IPS-15b (cell line): ENCODE measurements at regions not wholly inside any gene's neighbourhood (a gene's known extent, or its start where the extent isn't known, plus 50 kb on each side); places are given as distances from the start of the nearest gene placed in this dataset.

Experiments
- H3K27me3 ChIP-seq: one replicate; pipeline ENCODE4 v1.6.1; 2013; ENCODE audit warnings: low read length; ENCODE audit not compliant: control insufficient read depth, insufficient read depth
- H3K36me3 ChIP-seq: one replicate; pipeline ENCODE4 v1.6.1; 2013; ENCODE audit warnings: low read length; ENCODE audit not compliant: control insufficient read depth, insufficient read depth
- H3K4me1 ChIP-seq: one replicate; pipeline ENCODE4 v1.6.1; 2013; ENCODE audit warnings: mild to moderate bottlenecking, low read length; ENCODE audit not compliant: control insufficient read depth, insufficient read depth
- H3K4me3 ChIP-seq: one replicate; pipeline ENCODE4 v1.5.1; 2013; ENCODE audit warnings: low read depth, low read length
- H3K9ac ChIP-seq: one replicate; pipeline ENCODE4 v1.6.1; 2013; ENCODE audit warnings: low read depth, mild to moderate bottlenecking, low read length
- H3K9me3 ChIP-seq: one replicate; pipeline ENCODE4 v1.6.1; 2013; ENCODE audit warnings: mild to moderate bottlenecking, low read length; ENCODE audit not compliant: control insufficient read depth, insufficient read depth

DNA sequence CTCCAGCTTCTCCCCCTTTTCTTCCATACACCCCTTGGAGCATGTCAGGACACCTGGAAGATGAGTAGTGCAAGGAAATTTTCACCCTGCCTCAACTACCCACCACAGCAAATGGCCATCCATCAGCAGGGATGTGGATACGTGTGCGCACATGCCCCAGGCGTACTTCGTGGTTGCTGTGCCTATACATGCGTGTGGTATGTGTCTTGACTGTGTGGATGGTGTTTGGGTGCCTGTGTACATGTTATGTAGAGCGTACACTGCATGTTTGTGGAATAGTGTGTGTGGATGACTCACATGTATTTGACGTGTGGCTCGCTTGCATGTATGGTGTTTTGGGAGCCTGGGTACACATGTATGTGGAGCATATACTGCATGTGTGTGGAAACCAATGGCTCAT is 158.5 kb downstream of the RRAGC start:
- no peaks in the 10 kb centered on the region for H3K9me3 ChIP-seq
- H3K4me3 ChIP-seq = no peak overlapping the region
- no peak overlapping the region for H3K9ac ChIP-seq
- no peaks in the 10 kb centered on the region for H3K36me3 ChIP-seq
- no peaks in the 10 kb centered on the region for H3K27me3 ChIP-seq
- no peaks in the 10 kb centered on the region for H3K4me1 ChIP-seq

GRCh38 chr1:38700077-38700470 is 159.5 kb downstream of the RRAGC start:
- no peak overlapping the region for H3K4me3 ChIP-seq
- no peaks in the 10 kb centered on the region for H3K27me3 ChIP-seq
- no peaks in the 10 kb centered on the region for H3K9me3 ChIP-seq
- no peaks in the 10 kb centered on the region for H3K36me3 ChIP-seq
- H3K4me1 ChIP-seq = no peaks in the 10 kb centered on the region
- H3K9ac ChIP-seq = no peak overlapping the region

DNA sequence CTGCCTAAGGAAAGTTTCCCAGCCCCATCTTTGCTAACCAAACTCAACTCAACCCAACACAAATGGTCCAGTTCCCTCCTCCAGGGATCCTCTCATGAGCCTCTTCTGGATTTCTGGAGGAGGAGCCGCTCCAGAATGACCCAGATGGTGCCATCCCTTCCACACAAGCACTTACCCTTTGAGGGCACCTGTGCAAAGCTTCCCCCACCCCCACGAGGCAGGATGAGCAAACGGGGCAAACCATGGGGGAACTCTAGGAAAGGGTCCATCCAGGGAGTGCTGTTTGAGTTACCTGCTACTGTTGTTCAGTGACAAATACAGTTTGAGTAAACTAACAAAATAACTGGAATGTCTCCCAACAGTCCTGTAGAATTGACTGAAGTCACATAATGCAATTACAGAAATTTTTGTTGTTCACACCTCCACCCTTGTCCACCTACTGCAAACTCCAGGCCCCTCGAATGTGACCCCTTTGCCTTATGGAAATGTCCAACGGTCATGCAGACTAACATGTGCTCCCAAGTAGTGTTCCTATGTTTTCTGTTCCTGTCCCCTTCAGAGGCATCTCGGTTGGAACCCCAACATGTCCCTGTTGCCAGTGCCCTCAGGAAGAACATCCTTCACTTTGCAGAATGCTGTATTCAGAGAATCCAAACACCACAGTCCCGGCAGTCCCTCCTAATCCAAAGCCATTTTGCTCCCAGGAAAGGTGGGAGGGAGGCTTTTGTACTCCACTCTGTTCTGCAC is 160.1 kb downstream of the RRAGC start:
- Histone ChIP-seq H3K9me3 (no peaks in the 10 kb centered on the region), H3K27me3 (no peaks in the 10 kb centered on the region), H3K36me3 (no peaks in the 10 kb centered on the region), H3K9ac (no peak overlapping the region), H3K4me1 (no peaks in the 10 kb centered on the region), H3K4me3 (no peak overlapping the region)

- Histone ChIP-seq H3K9ac (no peak overlapping the region), H3K9me3 (no peaks in the 10 kb centered on the region), H3K27me3 (no peaks in the 10 kb centered on the region), H3K4me3 (no peak overlapping the region), H3K36me3 (no peaks in the 10 kb centered on the region), H3K4me1 (no peaks in the 10 kb centered on the region)
Observed at GRCh38 chr1:38697387-38697786, 162.2 kb downstream of the RRAGC start.

- H3K36me3 ChIP-seq = no peaks in the 10 kb centered on the region
- H3K27me3 ChIP-seq = no peaks in the 10 kb centered on the region
- H3K9me3 ChIP-seq = no peaks in the 10 kb centered on the region
- no peak overlapping the region for H3K4me3 ChIP-seq
- no peak overlapping the region for H3K9ac ChIP-seq
- no peaks in the 10 kb centered on the region for H3K4me1 ChIP-seq
Observed at GRCh38 chr1:38696371-38696770, 163.2 kb downstream of the RRAGC start.

DNA sequence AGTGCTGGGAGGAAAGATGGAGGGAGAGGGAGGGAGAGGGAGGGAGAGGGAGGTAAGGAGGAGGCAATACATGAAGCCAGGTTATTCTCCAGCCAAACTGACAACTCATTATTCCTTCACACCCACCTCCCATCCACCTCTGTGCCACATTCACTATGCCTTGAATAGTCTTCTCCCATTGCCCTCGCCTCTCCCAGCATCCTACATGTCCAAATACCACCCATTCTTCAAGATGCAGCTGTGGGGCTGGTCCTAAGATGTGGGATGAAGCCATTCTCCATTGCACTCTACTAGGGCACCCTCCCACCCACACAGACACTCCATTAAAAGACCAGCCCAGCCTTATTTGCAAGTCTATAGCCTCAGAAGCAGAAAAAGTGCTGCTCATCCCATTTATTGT is 165.8 kb downstream of the RRAGC start:
- H3K4me1 ChIP-seq = no peaks in the 10 kb centered on the region
- no peak overlapping the region for H3K9ac ChIP-seq
- no peak overlapping the region for H3K4me3 ChIP-seq
- no peaks in the 10 kb centered on the region for H3K36me3 ChIP-seq
- no peaks in the 10 kb centered on the region for H3K9me3 ChIP-seq
- H3K27me3 ChIP-seq = no peaks in the 10 kb centered on the region

- Histone ChIP-seq H3K9ac (no peak overlapping the region), H3K9me3 (no peaks in the 10 kb centered on the region), H3K4me1 (no peaks in the 10 kb centered on the region), H3K36me3 (no peaks in the 10 kb centered on the region), H3K4me3 (no peak overlapping the region), H3K27me3 (no peaks in the 10 kb centered on the region)
Observed at GRCh38 chr1:38693031-38693430, 166.5 kb downstream of the RRAGC start.

- H3K27me3 ChIP-seq = no peaks in the 10 kb centered on the region
- H3K4me3 ChIP-seq = no peak overlapping the region
- H3K9me3 ChIP-seq = no peaks in the 10 kb centered on the region
- H3K36me3 ChIP-seq = no peaks in the 10 kb centered on the region
- H3K4me1 ChIP-seq = no peaks in the 10 kb centered on the region
- no peak overlapping the region for H3K9ac ChIP-seq
Observed at GRCh38 chr1:38690790-38691449, 168.7 kb downstream of the RRAGC start.

DNA sequence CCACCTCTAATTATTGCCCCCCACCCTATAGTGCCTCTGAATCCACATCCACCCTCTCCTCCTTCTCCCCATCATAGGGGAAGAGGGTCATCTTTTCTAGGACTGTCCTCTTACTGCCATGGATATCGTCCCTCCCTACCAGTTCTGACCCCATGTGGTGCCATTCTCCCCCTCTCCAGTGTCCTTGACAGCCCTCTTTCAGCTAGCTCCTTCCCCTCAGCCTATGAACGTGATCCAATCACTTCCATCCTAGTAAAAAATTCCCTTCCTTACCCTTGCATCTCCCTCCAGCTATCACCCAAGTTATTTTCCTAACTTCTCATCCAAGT is 172.7 kb downstream of the RRAGC start:
- H3K4me1 ChIP-seq = no peaks in the 10 kb centered on the region
- no peaks in the 10 kb centered on the region for H3K9me3 ChIP-seq
- H3K27me3 ChIP-seq = no peaks in the 10 kb centered on the region
- H3K36me3 ChIP-seq = no peaks in the 10 kb centered on the region
- no peak overlapping the region for H3K4me3 ChIP-seq
- H3K9ac ChIP-seq = no peak overlapping the region

GRCh38 chr1:38686167-38686926 is 173.2 kb downstream of the RRAGC start:
- no peak overlapping the region for H3K9ac ChIP-seq
- no peaks in the 10 kb centered on the region for H3K27me3 ChIP-seq
- H3K36me3 ChIP-seq = no peaks in the 10 kb centered on the region
- no peaks in the 10 kb centered on the region for H3K4me1 ChIP-seq
- H3K9me3 ChIP-seq = no peaks in the 10 kb centered on the region
- H3K4me3 ChIP-seq = no peak overlapping the region

DNA sequence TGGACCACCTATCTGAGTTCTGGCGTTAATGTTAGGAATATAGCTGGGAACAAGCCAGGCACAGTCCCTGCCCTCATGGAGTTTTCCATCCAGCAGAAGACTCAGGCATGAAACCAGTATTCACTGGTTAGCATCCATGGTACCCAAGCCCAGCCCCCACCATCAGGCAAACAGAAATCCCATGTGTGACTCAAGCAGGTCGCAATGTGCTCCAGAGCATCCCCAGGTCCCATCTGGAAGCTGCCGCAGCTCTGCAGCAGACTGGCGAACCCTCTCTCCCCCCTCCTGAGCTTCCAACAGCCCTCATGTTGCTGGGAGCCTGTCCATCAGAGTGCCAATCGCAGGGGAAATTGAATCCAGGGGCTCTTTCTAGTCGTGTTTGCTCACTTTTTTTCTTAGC is 174.2 kb downstream of the RRAGC start:
- Histone ChIP-seq H3K36me3 (no peaks in the 10 kb centered on the region), H3K27me3 (no peaks in the 10 kb centered on the region), H3K4me1 (no peaks in the 10 kb centered on the region), H3K4me3 (no peak overlapping the region), H3K9ac (no peak overlapping the region), H3K9me3 (no peaks in the 10 kb centered on the region)
